ENCODE measurements at regions not wholly inside any gene's neighbourhood (a gene's known extent, or its start where the extent isn't known, plus 50 kb on each side); places are given as distances from the start of the nearest gene placed in this dataset.

DNA sequence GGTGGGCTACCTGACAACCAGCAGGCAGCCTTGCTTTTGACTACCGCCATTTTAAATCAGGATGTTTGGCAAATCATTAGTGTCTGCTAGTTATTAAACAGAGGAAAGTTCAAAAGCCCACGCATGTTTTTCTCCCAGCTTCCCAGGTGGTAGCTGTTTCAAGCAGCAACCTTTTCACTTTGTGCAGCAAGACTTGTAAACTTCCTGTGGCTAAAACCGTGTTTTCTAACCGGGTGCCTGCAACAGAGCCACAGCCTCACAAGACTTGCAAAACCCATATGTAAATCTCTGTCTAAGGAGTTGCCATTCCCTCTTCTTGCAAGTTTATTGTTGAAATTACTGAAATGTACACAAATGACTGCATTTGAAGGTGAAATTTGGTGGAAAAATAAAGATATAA, 633.1 kb downstream of the BCL11A start:
- 44% methylated on average over 4 of the region's 4 CpGs for WGBS (ENCODE audit: insufficient coverage, insufficient replicate concordance, low lambda C conversion rate, missing lambda C conversion rate)
- Histone ChIP-seq H4K20me1 (ENCODE audit: control insufficient read depth, insufficient read depth) (no peaks in the 10 kb centered on the region), H3K27me3 (replicated peaks in 1 of 2; ENCODE audit: control insufficient read depth in 2 of 2, insufficient read depth in 2 of 2, low read length in 1 of 2) (no peaks in the 10 kb centered on the region; a peak in 1 of 4 replicates), H3K9me3 (replicated peaks; ENCODE audit: control insufficient read depth, insufficient read depth, low read length) (no peaks in the 10 kb centered on the region), H3K4me1 (ENCODE audit: control insufficient read depth, insufficient read depth, low read length) (no peaks in the 10 kb centered on the region), H3K36me3 (ENCODE audit: control insufficient read depth in 2 of 2, insufficient read depth in 2 of 2, low read length in 1 of 2) (no peaks in the 10 kb centered on the region), H3K9ac (ENCODE audit: control insufficient read depth, insufficient read depth, low read length) (no peak overlapping the region), H2AFZ (ENCODE audit: control insufficient read depth, low read depth, low read length) (no peak overlapping the region), H3K27ac (ENCODE audit: control insufficient read depth, insufficient read depth) (no peak overlapping the region), H3K4me2 (ENCODE audit: control insufficient read depth, insufficient read depth) (no peak overlapping the region), H3K4me3 (no peak overlapping the region), H3K79me2 (ENCODE audit: control insufficient read depth, insufficient read depth, low read length) (no peaks in the 10 kb centered on the region)
- ATAC-seq (no peak), FAIRE-seq (no peak), DNase-seq (ENCODE audit: low read depth, low spot score) (no peak)
- TF ChIP-seq, protein P1, sequence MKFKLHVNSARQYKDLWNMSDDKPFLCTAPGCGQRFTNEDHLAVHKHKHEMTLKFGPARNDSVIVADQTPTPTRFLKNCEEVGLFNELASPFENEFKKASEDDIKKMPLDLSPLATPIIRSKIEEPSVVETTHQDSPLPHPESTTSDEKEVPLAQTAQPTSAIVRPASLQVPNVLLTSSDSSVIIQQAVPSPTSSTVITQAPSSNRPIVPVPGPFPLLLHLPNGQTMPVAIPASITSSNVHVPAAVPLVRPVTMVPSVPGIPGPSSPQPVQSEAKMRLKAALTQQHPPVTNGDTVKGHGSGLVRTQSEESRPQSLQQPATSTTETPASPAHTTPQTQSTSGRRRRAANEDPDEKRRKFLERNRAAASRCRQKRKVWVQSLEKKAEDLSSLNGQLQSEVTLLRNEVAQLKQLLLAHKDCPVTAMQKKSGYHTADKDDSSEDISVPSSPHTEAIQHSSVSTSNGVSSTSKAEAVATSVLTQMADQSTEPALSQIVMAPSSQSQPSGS (IDR thresholded peaks at IDR 0.05; ENCODE audit: low read length): no peak
- TF ChIP-seq NFIC (IDR thresholded peaks at IDR 0.05; ENCODE audit: low read depth, low read length): no peak
- TF ChIP-seq TCF3 (IDR thresholded peaks at IDR 0.05; ENCODE audit: borderline replicate concordance, insufficient read depth, low read depth, low read length): no peak
- TF ChIP-seq JUNB (IDR thresholded peaks at IDR 0.05): no peak
- no peak for TF ChIP-seq JUND (IDR thresholded peaks at IDR 0.05; ENCODE audit: low read depth, low read length)
- TF ChIP-seq, protein P2, sequence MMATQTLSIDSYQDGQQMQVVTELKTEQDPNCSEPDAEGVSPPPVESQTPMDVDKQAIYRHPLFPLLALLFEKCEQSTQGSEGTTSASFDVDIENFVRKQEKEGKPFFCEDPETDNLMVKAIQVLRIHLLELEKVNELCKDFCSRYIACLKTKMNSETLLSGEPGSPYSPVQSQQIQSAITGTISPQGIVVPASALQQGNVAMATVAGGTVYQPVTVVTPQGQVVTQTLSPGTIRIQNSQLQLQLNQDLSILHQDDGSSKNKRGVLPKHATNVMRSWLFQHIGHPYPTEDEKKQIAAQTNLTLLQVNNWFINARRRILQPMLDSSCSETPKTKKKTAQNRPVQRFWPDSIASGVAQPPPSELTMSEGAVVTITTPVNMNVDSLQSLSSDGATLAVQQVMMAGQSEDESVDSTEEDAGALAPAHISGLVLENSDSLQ (IDR thresholded peaks at IDR 0.05): no peak
- no peak for TF ChIP-seq SMAD5 (IDR thresholded peaks at IDR 0.05; ENCODE audit: low read depth)
- TF ChIP-seq MEF2A (IDR thresholded peaks at IDR 0.05; ENCODE audit: insufficient read depth, low read depth, low read length): no peak
- TF ChIP-seq, protein P3, sequence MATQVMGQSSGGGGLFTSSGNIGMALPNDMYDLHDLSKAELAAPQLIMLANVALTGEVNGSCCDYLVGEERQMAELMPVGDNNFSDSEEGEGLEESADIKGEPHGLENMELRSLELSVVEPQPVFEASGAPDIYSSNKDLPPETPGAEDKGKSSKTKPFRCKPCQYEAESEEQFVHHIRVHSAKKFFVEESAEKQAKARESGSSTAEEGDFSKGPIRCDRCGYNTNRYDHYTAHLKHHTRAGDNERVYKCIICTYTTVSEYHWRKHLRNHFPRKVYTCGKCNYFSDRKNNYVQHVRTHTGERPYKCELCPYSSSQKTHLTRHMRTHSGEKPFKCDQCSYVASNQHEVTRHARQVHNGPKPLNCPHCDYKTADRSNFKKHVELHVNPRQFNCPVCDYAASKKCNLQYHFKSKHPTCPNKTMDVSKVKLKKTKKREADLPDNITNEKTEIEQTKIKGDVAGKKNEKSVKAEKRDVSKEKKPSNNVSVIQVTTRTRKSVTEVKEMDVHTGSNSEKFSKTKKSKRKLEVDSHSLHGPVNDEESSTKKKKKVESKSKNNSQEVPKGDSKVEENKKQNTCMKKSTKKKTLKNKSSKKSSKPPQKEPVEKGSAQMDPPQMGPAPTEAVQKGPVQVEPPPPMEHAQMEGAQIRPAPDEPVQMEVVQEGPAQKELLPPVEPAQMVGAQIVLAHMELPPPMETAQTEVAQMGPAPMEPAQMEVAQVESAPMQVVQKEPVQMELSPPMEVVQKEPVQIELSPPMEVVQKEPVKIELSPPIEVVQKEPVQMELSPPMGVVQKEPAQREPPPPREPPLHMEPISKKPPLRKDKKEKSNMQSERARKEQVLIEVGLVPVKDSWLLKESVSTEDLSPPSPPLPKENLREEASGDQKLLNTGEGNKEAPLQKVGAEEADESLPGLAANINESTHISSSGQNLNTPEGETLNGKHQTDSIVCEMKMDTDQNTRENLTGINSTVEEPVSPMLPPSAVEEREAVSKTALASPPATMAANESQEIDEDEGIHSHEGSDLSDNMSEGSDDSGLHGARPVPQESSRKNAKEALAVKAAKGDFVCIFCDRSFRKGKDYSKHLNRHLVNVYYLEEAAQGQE (IDR thresholded peaks at IDR 0.05; ENCODE audit: low read depth, low read length): no peak
- TF ChIP-seq SMC3 (IDR thresholded peaks at IDR 0.05; ENCODE audit: borderline replicate concordance, low read length): no peak
- TF ChIP-seq SUPT20H (IDR thresholded peaks at IDR 0.05; ENCODE audit: borderline replicate concordance, control insufficient read depth, low read depth, low read length): no peak
- TF ChIP-seq, protein P4, sequence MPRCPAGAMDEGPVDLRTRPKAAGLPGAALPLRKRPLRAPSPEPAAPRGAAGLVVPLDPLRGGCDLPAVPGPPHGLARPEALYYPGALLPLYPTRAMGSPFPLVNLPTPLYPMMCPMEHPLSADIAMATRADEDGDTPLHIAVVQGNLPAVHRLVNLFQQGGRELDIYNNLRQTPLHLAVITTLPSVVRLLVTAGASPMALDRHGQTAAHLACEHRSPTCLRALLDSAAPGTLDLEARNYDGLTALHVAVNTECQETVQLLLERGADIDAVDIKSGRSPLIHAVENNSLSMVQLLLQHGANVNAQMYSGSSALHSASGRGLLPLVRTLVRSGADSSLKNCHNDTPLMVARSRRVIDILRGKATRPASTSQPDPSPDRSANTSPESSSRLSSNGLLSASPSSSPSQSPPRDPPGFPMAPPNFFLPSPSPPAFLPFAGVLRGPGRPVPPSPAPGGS (IDR thresholded peaks at IDR 0.05; ENCODE audit: borderline replicate concordance, insufficient read depth, low read depth, low read length, poor library complexity, severe bottlenecking): no peak
- TF ChIP-seq LARP7 (IDR thresholded peaks at IDR 0.05): no peak
- TF ChIP-seq TCF7 (IDR thresholded peaks at IDR 0.05; ENCODE audit: borderline replicate concordance): no peak
- TF ChIP-seq RBBP5 (conservative IDR thresholded peaks at IDR 0.05): no peak
- intact Hi-C loops (cut with micrococcal nuclease; ENCODE audit: unreplicated experiment) (no loop called here), in situ Hi-C loops (cut with MboI) (no loop called here)
- RAD21 ChIA-PET (ENCODE audit: unreplicated experiment): no interaction called here
- no TSS peak for BruUV-seq (replicated peaks)
- POLR2A ChIA-PET: no interaction called here
- CTCF ChIA-PET: no interaction called here
- SMC1A ChIA-PET (ENCODE audit: uncharacterized antibody, unreplicated experiment): no interaction called here

Measured in GM12878 (cell line).